Panc1 (cell line): ENCODE measurements at regions not wholly inside any gene's neighbourhood (a gene's known extent, or its start where the extent isn't known, plus 50 kb on each side); places are given as distances from the start of the nearest gene placed in this dataset.

ENCODE experiments used
- ATAC-seq: fragments of 200-7000 bp; cut with Tn5 transposase; 2 replicates; pipeline ENCODE4 v1.9.1; 2020; ENCODE audit warnings: mild to moderate bottlenecking, moderate library complexity
- BruUV-seq: library from RNA; stranded (reverse); fragments of 400-500 nt; replicated peaks from 2 replicates; lab custom pipeline; 2021; lab: Mats Ljungman, UMichigan
- CTCF ChIA-PET: fragments of 300-600 bp; sonication (Branson Sonifier 250); formaldehyde crosslinking; loops from one replicate; lab custom pipeline; 2022; ENCODE audit warnings: antibody characterized with exemption; lab: Charles Lee
- POLR2A ChIA-PET: fragments of 300-600 bp; sonication (Branson Sonifier 250); formaldehyde crosslinking; loops from one replicate; lab custom pipeline; 2022; ENCODE audit warnings: antibody characterized with exemption; lab: Charles Lee
- DNase-seq: peaks from one replicate; pipeline ENCODE4 v3.0.0-alpha.2; 2010; ENCODE audit warnings: low read depth, low spot score
- H3K27ac ChIP-seq: 2 replicates; pipeline ENCODE4 v1.5.1; 2011; ENCODE audit warnings: mild to moderate bottlenecking, low read length, inconsistent platforms
- H3K27me3 ChIP-seq: fragments of 200-500 bp; sonication (Bioruptor generic); 2 replicates; pipeline ENCODE4 v1.6.0; 2014; ENCODE audit warnings: low read length, inconsistent platforms; ENCODE audit not compliant: control insufficient read depth, insufficient read depth
- H3K36me3 ChIP-seq: fragments of 200-500 bp; sonication (Bioruptor generic); 2 replicates; pipeline ENCODE4 v1.5.1; 2014; ENCODE audit warnings: inconsistent platforms, mild to moderate bottlenecking, low read length, moderate library complexity; ENCODE audit not compliant: control insufficient read depth, insufficient read depth
- H3K4me1 ChIP-seq: 2 replicates; pipeline ENCODE4 v1.5.1; 2011; ENCODE audit warnings: inconsistent platforms, mild to moderate bottlenecking, low read length, moderate library complexity; ENCODE audit not compliant: control insufficient read depth, insufficient read depth
- H3K4me3 ChIP-seq, 2 experiments: 2 replicates each; pipeline ENCODE4 v1.5.1; 2011 to 2012; ENCODE audit warnings: low read depth in 2 of 2, low read length in 2 of 2, mild to moderate bottlenecking in 2 of 2, inconsistent platforms in 1 of 2, moderate library complexity in 1 of 2
- H3K9me3 ChIP-seq: fragments of 200-500 bp; sonication (Bioruptor generic); 2 replicates; pipeline ENCODE4 v1.5.1; 2014; ENCODE audit warnings: low read depth, mild to moderate bottlenecking, inconsistent platforms, low read length, moderate library complexity; ENCODE audit not compliant: control insufficient read depth, insufficient read depth
- CTCF ChIP-seq: fragments of 450-650 bp; IDR thresholded peaks from 2 replicates; pipeline ENCODE4 v1.5.1; 2017; ENCODE audit warnings: mild to moderate bottlenecking
- POLR2AphosphoS5 ChIP-seq: IDR thresholded peaks from 2 replicates; pipeline ENCODE4 v1.6.1; 2012; ENCODE audit warnings: mild to moderate bottlenecking, low read depth, low read length, moderate library complexity
- REST ChIP-seq, 2 experiments: IDR thresholded peaks; 2 replicates each; pipeline ENCODE4 v1.6.1; 2011 to 2012; ENCODE audit warnings: low read depth in 2 of 2, control low read depth in 1 of 2, low read length in 1 of 2, mild to moderate bottlenecking in 1 of 2, moderate library complexity in 1 of 2; ENCODE audit not compliant: insufficient read depth in 1 of 2
- SIN3A ChIP-seq: IDR thresholded peaks from 2 replicates; pipeline ENCODE4 v1.6.1; 2012; ENCODE audit warnings: low read depth, mild to moderate bottlenecking, low read length, moderate library complexity, borderline replicate concordance; ENCODE audit not compliant: insufficient read depth
- TCF7L2 ChIP-seq: IDR thresholded peaks from 2 replicates; pipeline ENCODE4 v1.6.1; 2011; ENCODE audit warnings: mild to moderate bottlenecking, low read depth, low read length, inconsistent platforms
- in situ Hi-C: cut with HindIII; loops from 2 replicates; pipeline ENCODE4 v1.10.0; 2016; ENCODE audit warnings: low sequenced_read_pairs, low pct_unique_long_range_greater_than_20kb
- intact Hi-C: fragments of 100-400 bp; cut with micrococcal nuclease; formaldehyde crosslinking; loops from one replicate; pipeline ENCODE4 v1.10.0; 2022; ENCODE audit not compliant: unreplicated experiment

GRCh38 chr4:107519053-107519452 lies 201.0 kb downstream of the PAPSS1 start:
- H3K27me3 ChIP-seq: no peaks in the 10 kb centered on the region
- CTCF ChIA-PET: no interaction called here

GRCh38 chr4:107518076-107518475 lies 202.0 kb downstream of the PAPSS1 start:
- Histone ChIP-seq H3K27ac (no peak overlapping the region), H3K9me3 (no peaks in the 10 kb centered on the region), H3K27me3 (no peaks in the 10 kb centered on the region), H3K4me1 (no peaks in the 10 kb centered on the region), H3K36me3 (no peaks in the 10 kb centered on the region), H3K4me3 (no peak overlapping the region)
- in situ Hi-C loops (no loop called here), intact Hi-C loops (no loop called here)
- CTCF ChIA-PET: no interaction called here
- POLR2A ChIA-PET: interaction anchor here (0.7 kb wide), 1 partner anchor 12 kb away, joined by 4 read pairs; no protein-coding TSS in a partner anchor
- ATAC-seq: no peak
- no peak for DNase-seq
- BruUV-seq: no TSS peak
- TF ChIP-seq REST (IDR thresholded peaks at IDR 0.05; ENCODE audit: insufficient read depth in 1 of 2, low read depth in 2 of 2, low read length in 1 of 2): no peak
- no peak for TF ChIP-seq POLR2AphosphoS5
- TF ChIP-seq TCF7L2: no peak

More at GRCh38 chr4:107519053-107519452, 201.0 kb downstream of the PAPSS1 start:
- TF ChIP-seq TCF7L2 (no peak), CTCF (peak; percentile 30; the same call in 1 of the 2 replicates), REST (IDR thresholded peaks at IDR 0.05; ENCODE audit: insufficient read depth in 1 of 2, low read depth in 2 of 2, low read length in 1 of 2) (no peak), SIN3A (no peak)
- Histone ChIP-seq H3K27ac (no peak overlapping the region), H3K9me3 (no peaks in the 10 kb centered on the region), H3K36me3 (no peaks in the 10 kb centered on the region), H3K4me1 (no peaks in the 10 kb centered on the region), H3K4me3 (no peak overlapping the region)
- ATAC-seq: no peak
- intact Hi-C loops (no loop called here), in situ Hi-C loops (no loop called here)
- BruUV-seq: no TSS peak
- no peak for DNase-seq
- POLR2A ChIA-PET: no interaction called here
